K562 (cell line): ENCODE measurements at regions not wholly inside any gene's neighbourhood (a gene's known extent, or its start where the extent isn't known, plus 50 kb on each side); places are given as distances from the start of the nearest gene placed in this dataset.

Experiments
- ATAC-seq: fragments of 200-7000 bp; cut with Tn5 transposase; 3 replicates; pipeline ENCODE4 v1.9.1; 2020; ENCODE audit warnings: moderate library complexity
- BruUV-seq: library from RNA; stranded (reverse); fragments of 400-500 nt; replicated peaks from 2 replicates; lab custom pipeline; 2021; lab: Mats Ljungman, UMichigan
- CTCF ChIA-PET: fragments of 300-600 bp; formaldehyde crosslinking; extraction: SDS; loops from one replicate; lab custom pipeline; 2021; ENCODE audit warnings: low intra/inter-chr PET ratio; lab: Yijun Ruan, JAX
- POLR2A ChIA-PET: fragments of 300-600, 350-650 bp; sonication (Branson Sonifier 250); formaldehyde crosslinking; extraction: SDS; loops from one replicate; lab custom pipeline; 2021; ENCODE audit warnings: antibody characterized with exemption, inconsistent platforms; lab: Yijun Ruan, JAX
- DNase-seq, 4 experiments: peaks; one replicate each; pipeline versions ENCODE4 v3.0.0 to v3.0.0-alpha.2; 2011 to 2018; ENCODE audit warnings: low spot score in 3 of 4, mixed read lengths in 3 of 4; ENCODE audit errors: extremely low read depth in 1 of 4
- FAIRE-seq: peaks from 2 replicates; lab custom pipeline; 2011; peaks lifted over from hg19 to GRCh38; lab: Jason Lieb, UNC
- H2AFZ ChIP-seq: 2 replicates; pipeline ENCODE4 v1.6.0; 2011; ENCODE audit warnings: low read depth, low read length, control low read depth, inconsistent platforms
- H3K27ac ChIP-seq: fragments of 200-600 bp; 3 replicates; pipeline ENCODE4 v1.8.0; 2011; ENCODE audit warnings: low read depth, mild to moderate bottlenecking, control low read depth, inconsistent platforms, low read length, moderate library complexity, mixed read lengths; ENCODE audit errors: extremely low read depth
- H3K27me3 ChIP-seq, 2 experiments: fragments of 300-600 bp in 1 of 2; 2 replicates in 1 of 2; 3 replicates in 1 of 2; pipeline versions ENCODE4 v1.6.0 to v1.8.0; 2011; ENCODE audit warnings: inconsistent platforms in 2 of 2, low read length in 2 of 2, mild to moderate bottlenecking in 1 of 2, mixed read lengths in 1 of 2, moderate library complexity in 1 of 2; ENCODE audit not compliant: control insufficient read depth in 2 of 2, insufficient read depth in 2 of 2
- H3K36me3 ChIP-seq: fragments of 300-600 bp; 3 replicates; pipeline ENCODE4 v1.8.0; 2011; ENCODE audit warnings: mild to moderate bottlenecking, low read length, inconsistent platforms; ENCODE audit not compliant: control insufficient read depth, insufficient read depth
- H3K4me1 ChIP-seq, 2 experiments: fragments of 200-600 bp in 1 of 2; replicated peaks in 1 of 2; 2 replicates in 1 of 2; 3 replicates in 1 of 2; pipeline versions ENCODE4 v1.5.1 to v1.8.0; 2011; ENCODE audit warnings: inconsistent platforms in 2 of 2, low read length in 2 of 2, mild to moderate bottlenecking in 1 of 2, mixed read lengths in 1 of 2, moderate library complexity in 1 of 2; ENCODE audit not compliant: control insufficient read depth in 2 of 2, insufficient read depth in 2 of 2
- H3K4me2 ChIP-seq: 2 replicates; pipeline ENCODE4 v1.6.1; 2011; ENCODE audit warnings: low read length, control low read depth, inconsistent platforms, mixed read lengths; ENCODE audit not compliant: insufficient read depth
- H3K4me3 ChIP-seq: fragments of 200-600 bp; sonication (generic), shearing (Covaris generic); 2 replicates; pipeline ENCODE4 v1.5.1; 2016; ENCODE audit warnings: control low read depth, inconsistent platforms
- H3K79me2 ChIP-seq: fragments of 200-600 bp; 3 replicates; pipeline ENCODE4 v1.8.0; 2011; ENCODE audit warnings: low read length, inconsistent platforms; ENCODE audit not compliant: control insufficient read depth, insufficient read depth
- H3K9ac ChIP-seq, 2 experiments: 2 replicates each; pipeline versions ENCODE4 v1.6.0 to v1.6.1; 2011; ENCODE audit warnings: low read depth in 2 of 2, low read length in 2 of 2, control low read depth in 1 of 2, inconsistent platforms in 1 of 2, mild to moderate bottlenecking in 1 of 2, mixed read lengths in 1 of 2; ENCODE audit not compliant: insufficient read depth in 1 of 2
- H3K9me1 ChIP-seq: one replicate; pipeline ENCODE4 v1.6.0; 2011; ENCODE audit warnings: inconsistent platforms, mild to moderate bottlenecking, low read length, moderate library complexity; ENCODE audit not compliant: control insufficient read depth, insufficient read depth
- H3K9me3 ChIP-seq: replicated peaks from 2 replicates; pipeline ENCODE4 v1.5.1; 2011; ENCODE audit warnings: low read depth, low read length, inconsistent platforms; ENCODE audit not compliant: control insufficient read depth, insufficient read depth
- H4K20me1 ChIP-seq: replicated peaks from 2 replicates; pipeline ENCODE4 v1.6.1; 2011; ENCODE audit warnings: low read length, inconsistent platforms, mixed read lengths; ENCODE audit not compliant: control insufficient read depth, insufficient read depth
- HMGXB4 ChIP-seq: sonication (generic); formaldehyde crosslinking; IDR thresholded peaks from 2 replicates; pipeline ENCODE4 v1.8.1; 2023; ENCODE audit warnings: mild to moderate bottlenecking, missing genetic modification reagents
- ILF3 ChIP-seq: fragments of 450-650 bp; IDR thresholded peaks from 2 replicates; pipeline ENCODE4 v1.6.1; 2018; ENCODE audit warnings: antibody characterized with exemption, mild to moderate bottlenecking, moderate library complexity, borderline replicate concordance
- KAT7 ChIP-seq: sonication (generic); formaldehyde crosslinking; IDR thresholded peaks from 2 replicates; pipeline ENCODE4 v1.8.0; 2022; ENCODE audit warnings: missing genetic modification reagents, mild to moderate bottlenecking, borderline replicate concordance
- MTF1 ChIP-seq: fragments of 250-450 bp; sonication (Bioruptor Pico); IDR thresholded peaks from 2 replicates; pipeline ENCODE4 v1.9.0; 2021; ENCODE audit warnings: moderate library complexity, mild to moderate bottlenecking, inconsistent platforms, borderline replicate concordance
- NR1H2 ChIP-seq: sonication (generic); formaldehyde crosslinking; IDR thresholded peaks from 2 replicates; pipeline ENCODE4 v1.4.0; 2020; ENCODE audit warnings: mild to moderate bottlenecking, missing genetic modification reagents
- WGBS: fragments of 100-300 bp; shearing (Covaris generic); methylation state at CpG from one replicate; pipeline ENCODE4 v1.1.6; 2016; ENCODE audit warnings: low coverage, mixed read lengths; ENCODE audit not compliant: insufficient coverage; ENCODE audit errors: missing lambda C conversion rate; 5-methylcytosine and 5-hydroxymethylcytosine counted together
- in situ Hi-C: fragments of 300-500 bp; cut with MboI; formaldehyde crosslinking; loops from 4 replicates; pipeline ENCODE4 v1.15.0; 2018; ENCODE audit warnings: inconsistent platforms, mixed read lengths
- intact Hi-C: fragments of 100-400 bp; cut with micrococcal nuclease; formaldehyde crosslinking; loops from 2 replicates; pipeline ENCODE4 v1.14.2; 2022

GRCh38 chr17:72429066-72429638, 308.3 kb downstream of the SOX9 start:
- no peaks in the 10 kb centered on the region for H4K20me1 ChIP-seq
- no peak overlapping the region for H3K9ac ChIP-seq
- no peaks in the 10 kb centered on the region for H3K36me3 ChIP-seq
- FAIRE-seq = no peak
- no peaks in the 10 kb centered on the region for H3K9me1 ChIP-seq
- no peak overlapping the region for H3K4me3 ChIP-seq
- in situ Hi-C loops = no loop called here
- intact Hi-C loops = no loop called here
- H3K27ac ChIP-seq = no peak overlapping the region
- CTCF ChIA-PET = no interaction called here
- H2AFZ ChIP-seq = no peak overlapping the region
- no peaks in the 10 kb centered on the region for H3K9me3 ChIP-seq
- no peaks in the 10 kb centered on the region; a peak in 1 of 5 replicates for H3K27me3 ChIP-seq
- TF ChIP-seq NR1H2 (CRISPR knock-in tag) (no peak), MTF1 (CRISPR knock-in tag) (no peak), KAT7 (CRISPR knock-in tag) (no peak), HMGXB4 (CRISPR knock-in tag) (no peak), ILF3 (no peak)
- BruUV-seq = no TSS peak
- H3K79me2 ChIP-seq = no peaks in the 10 kb centered on the region
- no peak for ATAC-seq
- POLR2A ChIA-PET = interaction anchor here (0.6 kb wide), 1 partner anchor 271 kb away, joined by 4 read pairs; no protein-coding TSS in a partner anchor
- WGBS = 2% methylated on average over 4 of the region's 4 CpGs
- H3K4me2 ChIP-seq = no peak overlapping the region
- no peak for DNase-seq
- H3K4me1 ChIP-seq = no peaks in the 10 kb centered on the region
